Hepatocyte (in vitro differentiated cells): ENCODE measurements at regions not wholly inside any gene's neighbourhood (a gene's known extent, or its start where the extent isn't known, plus 50 kb on each side); places are given as distances from the start of the nearest gene placed in this dataset.

ENCODE experiments used
- CTCF ChIP-seq: fragments of 200-600 bp; sonication (generic); IDR thresholded peaks from 2 replicates; pipeline ENCODE4 v1.5.1; 2016; ENCODE audit warnings: antibody characterized with exemption, mild to moderate bottlenecking; ENCODE audit not compliant: poor library complexity
- EZH2 ChIP-seq: fragments of 200-600 bp; sonication (generic); IDR thresholded peaks from 2 replicates; pipeline ENCODE4 v1.6.1; 2016; ENCODE audit warnings: antibody characterized with exemption, mild to moderate bottlenecking, borderline replicate concordance
- EZH2phosphoT487 ChIP-seq: fragments of 200-600 bp; sonication (generic); IDR thresholded peaks from one replicate; pipeline ENCODE4 v1.6.1; 2018; ENCODE audit warnings: antibody characterized with exemption, mild to moderate bottlenecking, low read depth, moderate library complexity; ENCODE audit not compliant: unreplicated experiment, severe bottlenecking

GRCh38 chr4:11542952-11543351 lies 114.3 kb upstream of the HS3ST1 start:
- TF ChIP-seq CTCF (no peak), EZH2 (no peak), EZH2phosphoT487 (no peak)
